Left ventricle myocardium inferior (tissue), 1 donor: ENCODE measurements at regions not wholly inside any gene's neighbourhood (a gene's known extent, or its start where the extent isn't known, plus 50 kb on each side); places are given as distances from the start of the nearest gene placed in this dataset.

Experiments
- DNase-seq: peaks from one replicate; pipeline ENCODE4 v3.0.0-alpha.2; 2020
- H3K27ac ChIP-seq: fragments of 200-600 bp; replicated peaks from 2 replicates; pipeline ENCODE4 v1.8.0; 2021
- H3K27me3 ChIP-seq: fragments of 200-600 bp; 2 replicates; pipeline ENCODE4 v1.8.0; 2021; ENCODE audit warnings: low read depth
- H3K36me3 ChIP-seq: fragments of 200-600 bp; 2 replicates; pipeline ENCODE4 v1.8.0; 2021
- H3K4me1 ChIP-seq: fragments of 200-600 bp; 2 replicates; pipeline ENCODE4 v1.8.0; 2021
- H3K4me3 ChIP-seq: fragments of 200-600 bp; 2 replicates; pipeline ENCODE4 v1.8.0; 2021; ENCODE audit warnings: mild to moderate bottlenecking, moderate library complexity
- H3K9me3 ChIP-seq: fragments of 200-600 bp; replicated peaks from 2 replicates; pipeline ENCODE4 v1.8.0; 2021
- CTCF ChIP-seq: fragments of 200-600 bp; IDR thresholded peaks from 2 replicates; pipeline ENCODE4 v1.8.0; 2021; ENCODE audit warnings: antibody characterized with exemption, mild to moderate bottlenecking, borderline replicate concordance
- intact Hi-C: fragments of 100-400 bp; cut with micrococcal nuclease; formaldehyde crosslinking; loops from one replicate; pipeline ENCODE4 v1.11.0; 2022
- donor health status: DM: no; HTN: yes; CAD: no; lungs with severe emphysema.

DNA sequence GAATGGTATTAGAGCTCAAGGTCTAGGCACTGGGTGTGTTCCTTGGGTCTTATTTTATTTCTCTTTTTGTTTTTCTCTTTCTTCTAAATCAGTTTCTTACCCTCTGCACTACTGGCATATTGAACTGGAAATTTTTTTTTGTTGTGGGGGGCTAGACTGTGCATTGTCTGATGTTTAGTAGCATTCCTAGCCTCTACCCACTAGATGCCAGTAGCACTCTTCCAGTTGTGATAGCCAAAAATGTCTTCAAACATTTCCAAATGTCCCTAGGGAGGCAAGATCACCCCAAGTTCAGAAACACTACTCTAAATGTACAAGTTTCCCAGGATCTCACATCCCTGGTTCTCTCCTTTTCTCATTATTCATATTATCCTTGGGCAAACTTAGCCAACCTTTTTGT is 69.8 kb upstream of the AMOT start:
- Histone ChIP-seq H3K4me1 (no peaks in the 10 kb centered on the region), H3K27ac (no peak overlapping the region), H3K4me3 (no peak overlapping the region), H3K27me3 (no peaks in the 10 kb centered on the region), H3K9me3 (no peaks in the 10 kb centered on the region), H3K36me3 (no peaks in the 10 kb centered on the region)
- no peak for DNase-seq
- intact Hi-C loops: no loop called here
- no peak for TF ChIP-seq CTCF

DNA sequence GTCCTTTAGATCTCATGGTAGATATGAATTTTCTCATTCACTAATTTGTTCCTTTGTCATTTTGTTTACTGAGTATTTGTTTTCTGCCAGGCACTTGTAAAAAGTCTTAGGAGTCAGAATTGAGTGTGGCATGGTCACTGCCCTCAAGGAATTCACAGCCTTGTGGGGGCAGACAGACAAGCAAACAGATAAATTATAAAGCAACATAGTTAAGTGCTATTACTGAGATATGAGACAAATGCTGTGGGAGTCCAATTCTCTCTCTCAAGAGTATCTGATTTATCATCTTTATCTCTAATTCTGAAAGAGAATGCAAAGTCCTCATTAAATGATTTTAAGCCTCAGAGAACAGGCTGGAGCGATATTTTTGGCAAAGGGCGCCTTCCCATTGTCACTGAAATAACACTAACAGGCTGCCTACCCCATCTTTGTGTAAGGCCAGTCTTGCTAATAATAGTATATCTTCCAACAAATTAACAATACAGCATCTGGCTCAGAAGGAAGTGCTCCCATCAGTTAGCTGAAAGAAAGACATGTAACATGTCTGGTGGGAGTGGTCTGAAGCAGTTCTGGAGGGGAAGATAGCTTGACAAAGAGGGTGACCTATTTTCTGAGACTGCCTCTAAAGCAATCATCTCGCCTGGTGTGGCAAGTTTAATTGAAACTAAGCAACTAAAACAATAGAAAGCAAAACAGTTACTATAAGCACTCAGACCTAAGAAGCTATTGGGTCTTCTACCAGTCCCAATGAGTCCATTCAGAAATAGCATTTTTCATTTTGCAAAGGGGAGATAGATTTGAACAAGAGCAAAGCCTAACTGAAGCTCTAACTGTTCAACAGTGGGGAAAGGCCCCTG is 61.5 kb upstream of the AMOT start:
- Histone ChIP-seq H3K9me3 (no peaks in the 10 kb centered on the region), H3K27ac (no peak overlapping the region), H3K27me3 (no peaks in the 10 kb centered on the region), H3K4me3 (no peak overlapping the region), H3K36me3 (no peaks in the 10 kb centered on the region), H3K4me1 (no peaks in the 10 kb centered on the region)
- TF ChIP-seq CTCF: no peak
- DNase-seq: no peak
- intact Hi-C loops: no loop called here

GRCh38 chrX:112896051-112896450 is 55.4 kb upstream of the AMOT start:
- DNase-seq: no peak
- TF ChIP-seq CTCF: no peak
- no peaks in the 10 kb centered on the region for H3K27me3 ChIP-seq
- H3K4me3 ChIP-seq: no peak overlapping the region
- no peaks in the 10 kb centered on the region for H3K36me3 ChIP-seq
- H3K9me3 ChIP-seq: no peaks in the 10 kb centered on the region
- intact Hi-C loops: no loop called here
- no peak overlapping the region for H3K27ac ChIP-seq
- H3K4me1 ChIP-seq: no peaks in the 10 kb centered on the region
